GM21576 (cell line): ENCODE measurements at regions not wholly inside any gene's neighbourhood (a gene's known extent, or its start where the extent isn't known, plus 50 kb on each side); places are given as distances from the start of the nearest gene placed in this dataset.

Source experiments
- ATAC-seq: cut with Tn5 transposase; IDR thresholded peaks from one replicate; pipeline ENCODE4 v1.9.1; 2021; ENCODE audit warnings: mild to moderate bottlenecking, moderate library complexity; ENCODE audit not compliant: unreplicated experiment

DNA sequence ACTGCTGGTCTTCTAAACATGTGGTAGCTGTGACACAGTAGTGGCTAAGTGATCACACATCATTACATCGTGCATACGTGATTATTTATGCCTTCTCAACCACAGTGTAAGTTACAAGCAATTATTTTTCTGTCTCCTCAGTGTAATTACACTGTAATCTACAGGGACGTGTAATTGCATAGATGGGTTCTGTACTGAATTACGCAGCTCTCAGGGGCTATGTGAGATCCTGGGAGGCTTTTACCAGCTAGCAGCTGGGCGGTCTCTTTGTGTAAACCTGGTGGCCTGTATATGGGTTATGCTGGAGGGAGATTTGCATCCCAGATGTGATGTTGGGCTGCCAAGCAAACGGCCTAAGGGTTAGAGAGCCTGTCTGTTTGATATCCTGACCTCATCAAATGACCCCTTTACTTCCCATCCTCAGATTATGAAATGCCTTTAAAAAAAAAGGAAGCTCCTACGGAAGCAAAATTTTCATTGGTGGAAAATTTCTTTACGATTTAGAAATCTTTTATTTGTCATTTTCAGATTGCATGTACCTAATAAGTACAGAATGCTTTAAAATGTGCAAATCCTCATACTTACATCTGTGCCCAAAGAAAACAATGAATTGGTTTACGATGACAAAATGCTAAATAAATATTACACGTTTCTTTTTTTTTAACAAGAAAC is 402.8 kb upstream of the JAG1 start:
- ATAC-seq, result no peak

DNA sequence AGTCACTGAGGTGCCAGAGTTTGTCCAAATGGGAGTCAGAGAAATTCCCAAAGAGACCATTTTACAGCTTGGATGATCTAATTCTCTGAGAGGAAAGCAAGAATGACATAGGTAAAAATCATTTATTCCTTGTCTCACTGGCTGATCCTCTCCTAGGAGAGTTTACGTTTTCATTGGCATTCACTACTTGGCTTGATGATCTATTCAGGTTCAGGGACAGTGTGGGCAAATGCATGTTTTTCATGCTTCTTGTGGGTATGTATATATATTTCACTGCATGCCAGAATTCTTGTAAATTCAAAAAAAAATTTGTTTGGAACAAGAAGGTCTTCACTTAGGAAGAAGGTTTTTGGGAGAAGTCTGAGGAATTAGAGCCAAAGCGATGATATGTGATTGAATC is 403.4 kb upstream of the JAG1 start:
- ATAC-seq, result no peak

DNA sequence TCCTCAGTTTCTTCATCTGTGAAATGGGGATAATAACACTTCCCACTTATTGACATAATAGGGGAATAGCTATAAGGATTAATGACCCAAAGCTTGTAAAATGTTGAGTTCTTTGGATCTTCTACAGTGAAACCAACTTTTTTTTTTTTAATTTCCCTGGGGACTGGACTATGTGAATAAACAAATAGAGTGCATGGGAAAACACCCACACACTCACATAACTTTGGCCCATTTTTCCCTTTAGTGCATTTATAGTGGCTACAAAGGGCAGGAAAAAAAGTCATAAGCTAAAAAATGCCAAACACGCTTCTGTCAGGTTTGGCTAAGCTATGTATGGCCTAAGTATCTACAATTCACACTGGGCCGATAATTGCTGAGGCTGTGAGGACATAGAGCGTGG is 406.2 kb upstream of the JAG1 start:
- ATAC-seq, result no peak

DNA sequence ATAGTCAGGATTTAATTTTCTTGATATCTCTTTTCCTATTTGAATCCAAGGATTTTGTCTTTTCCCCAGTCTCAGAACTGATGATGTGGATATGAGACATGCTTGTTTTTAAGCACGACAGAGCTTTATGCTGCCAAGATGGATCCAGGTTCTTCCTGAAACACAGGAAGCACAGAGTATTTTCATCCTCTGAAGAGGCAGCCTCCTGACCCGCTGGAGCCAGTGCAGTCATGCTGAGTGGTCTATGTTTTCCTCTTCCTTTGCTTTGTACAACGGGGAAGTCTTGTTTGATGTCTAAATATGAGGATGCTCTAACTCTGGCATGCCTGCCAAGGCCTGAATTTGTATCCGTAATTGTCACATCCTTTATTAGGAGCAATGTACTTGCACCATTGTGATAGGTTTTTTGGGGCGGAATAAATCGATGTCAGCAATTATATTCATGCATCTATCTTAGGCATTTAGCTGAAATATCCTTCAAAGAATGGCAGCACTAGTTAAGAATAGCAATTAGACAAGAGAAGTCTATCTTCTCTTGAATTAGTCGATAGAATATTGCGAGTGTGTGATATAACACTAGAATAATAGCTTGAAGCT is 407.1 kb upstream of the JAG1 start:
- ATAC-seq, result no peak

DNA sequence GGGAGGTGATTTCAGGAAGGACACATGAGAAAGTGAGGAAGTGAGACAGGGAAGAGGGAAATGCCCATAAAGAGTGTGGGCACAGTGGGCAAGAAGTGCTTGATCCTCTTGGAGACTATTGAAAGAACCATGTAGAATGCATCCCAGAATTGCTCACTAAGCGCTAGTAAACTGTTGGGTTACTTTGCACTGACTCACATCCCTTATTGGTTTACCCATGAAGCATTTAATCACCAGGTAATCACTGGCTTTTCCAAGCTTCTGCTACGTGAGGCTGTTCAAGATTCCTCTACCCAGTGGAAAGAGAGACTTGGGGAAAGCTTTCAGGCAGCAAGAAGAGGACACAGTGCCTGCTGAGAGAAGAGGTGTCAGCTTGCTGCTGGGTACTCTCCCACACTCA is 410.0 kb upstream of the JAG1 start:
- no peak for ATAC-seq

DNA sequence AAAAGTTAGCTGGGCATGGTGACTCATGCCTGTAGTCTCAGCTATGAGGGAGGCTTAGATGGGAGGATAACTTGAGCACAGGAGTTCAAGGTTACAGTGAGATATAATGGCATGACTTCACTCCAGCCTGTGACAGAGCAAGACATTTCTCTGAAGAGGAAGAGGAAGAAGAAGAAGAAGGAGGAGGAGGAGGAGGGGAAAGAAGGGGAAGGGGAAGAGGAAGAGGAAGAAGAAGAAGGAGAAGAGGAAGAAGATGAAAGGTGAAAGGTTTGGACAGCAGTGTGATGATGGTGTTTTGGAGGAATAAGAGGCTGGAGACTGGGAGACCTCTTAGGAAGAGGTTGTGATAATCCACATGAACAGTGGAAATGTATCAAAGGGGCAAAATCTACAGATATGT is 410.7 kb upstream of the JAG1 start:
- ATAC-seq, result no peak

DNA sequence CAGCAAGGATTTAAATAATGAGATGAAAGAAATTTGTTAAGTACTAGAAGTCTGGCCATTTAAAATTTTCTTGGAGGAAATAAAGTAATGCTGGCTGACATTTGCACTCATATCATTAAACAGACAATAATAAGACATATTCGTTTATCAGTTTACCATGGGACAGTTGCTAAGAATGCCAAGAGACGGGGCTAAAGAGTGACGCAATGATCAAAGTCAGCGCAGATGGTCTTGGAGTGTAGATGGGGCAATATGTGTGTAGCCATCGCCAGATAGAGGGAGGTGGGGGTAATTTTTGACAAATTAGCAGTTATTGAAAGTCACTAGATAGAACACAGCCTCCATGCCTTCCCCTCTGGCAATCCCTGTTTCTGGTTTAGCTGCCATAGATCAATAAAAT is 413.2 kb upstream of the JAG1 start:
- ATAC-seq, result no peak

DNA sequence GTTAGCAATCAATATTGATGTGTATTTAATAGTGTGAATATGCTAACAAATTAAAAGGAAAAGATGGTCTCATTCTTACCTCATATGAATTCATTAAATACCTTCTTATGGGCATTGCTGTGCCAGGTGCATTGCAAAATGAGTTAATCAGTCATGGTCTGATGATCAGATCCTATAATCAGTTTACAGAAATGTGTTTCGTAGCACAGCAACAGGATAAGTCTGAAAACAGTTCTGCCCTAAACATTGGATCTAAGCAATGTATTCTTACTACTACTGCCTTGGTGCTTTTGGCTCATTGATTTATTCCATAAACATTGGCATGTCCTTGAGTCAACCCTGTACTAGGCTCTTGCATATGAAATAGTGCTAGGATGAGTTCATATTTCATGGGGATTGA is 417.0 kb upstream of the JAG1 start:
- no peak for ATAC-seq

DNA sequence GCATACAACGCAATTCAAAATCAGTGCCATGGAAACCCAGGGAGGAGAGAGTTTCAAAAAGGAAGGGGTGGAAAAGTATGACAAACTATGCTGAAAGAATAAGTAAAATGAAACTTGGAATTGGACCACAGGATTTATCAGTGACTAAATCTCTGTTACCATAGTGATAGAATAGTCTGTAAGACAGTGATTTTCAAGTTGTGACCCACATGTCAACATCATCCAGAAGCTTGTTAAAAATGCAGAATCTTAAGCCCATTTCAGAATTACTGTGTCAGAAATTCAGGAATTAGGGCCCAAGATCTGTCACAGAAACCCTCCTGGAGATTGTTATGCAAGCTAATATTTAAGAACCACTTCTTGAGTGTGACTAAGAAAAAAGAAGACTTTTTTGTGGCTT is 417.7 kb upstream of the JAG1 start:
- ATAC-seq, result no peak

DNA sequence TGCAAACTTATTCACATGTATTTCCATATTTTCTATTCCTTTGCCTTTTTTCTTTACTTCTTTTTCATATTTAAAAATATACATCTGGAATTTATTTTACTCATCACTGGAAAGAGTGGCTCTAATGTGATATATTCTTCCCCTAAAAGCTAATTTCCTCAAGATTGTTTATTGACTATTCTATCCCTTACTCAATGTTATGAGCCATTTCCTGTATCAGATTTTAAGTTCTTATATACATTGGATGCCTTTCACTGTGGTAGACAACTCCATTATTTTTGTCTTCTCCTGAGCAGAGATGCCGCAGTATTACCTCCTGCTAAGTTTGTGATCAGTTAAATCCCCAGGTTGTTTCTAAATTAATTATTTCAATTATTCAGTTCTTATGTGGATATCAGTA is 418.4 kb upstream of the JAG1 start:
- no peak for ATAC-seq

DNA sequence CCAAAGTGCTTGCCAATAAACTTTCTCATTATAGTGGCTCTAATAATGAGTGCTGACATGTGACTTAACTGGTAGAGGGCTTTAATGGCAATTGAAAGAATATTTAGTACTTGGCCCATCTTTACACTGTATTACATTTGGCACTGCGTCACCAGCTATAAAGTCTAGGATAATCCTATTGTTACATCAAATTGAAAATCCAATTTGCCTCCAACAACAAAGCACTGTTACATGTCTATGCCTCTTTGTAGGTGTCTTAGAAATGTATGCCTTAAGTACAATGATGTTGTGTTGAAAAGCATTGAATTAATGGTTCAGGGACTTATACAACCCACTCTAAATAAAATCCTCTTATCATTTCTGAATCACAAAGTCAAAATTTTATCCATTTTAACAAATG is 420.4 kb upstream of the JAG1 start:
- no peak for ATAC-seq

DNA sequence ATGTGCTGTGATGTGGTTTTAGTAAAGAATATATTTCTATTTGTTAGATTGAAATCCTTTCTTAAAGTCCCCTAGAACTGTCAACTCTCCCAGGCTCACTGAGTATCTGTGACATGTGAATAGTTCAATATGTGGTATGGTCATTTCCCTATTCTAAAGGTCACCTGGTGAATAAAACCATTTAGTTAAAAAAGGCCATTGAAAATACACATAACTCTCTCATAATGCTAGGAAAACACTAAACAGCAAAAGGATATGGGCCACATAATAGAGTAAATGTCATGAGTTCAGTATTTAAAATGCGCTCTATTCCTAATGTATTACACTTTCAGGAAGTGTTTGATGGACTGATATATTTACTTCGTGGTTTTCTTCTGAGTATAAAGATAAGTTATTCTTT is 420.9 kb upstream of the JAG1 start:
- no peak for ATAC-seq

DNA sequence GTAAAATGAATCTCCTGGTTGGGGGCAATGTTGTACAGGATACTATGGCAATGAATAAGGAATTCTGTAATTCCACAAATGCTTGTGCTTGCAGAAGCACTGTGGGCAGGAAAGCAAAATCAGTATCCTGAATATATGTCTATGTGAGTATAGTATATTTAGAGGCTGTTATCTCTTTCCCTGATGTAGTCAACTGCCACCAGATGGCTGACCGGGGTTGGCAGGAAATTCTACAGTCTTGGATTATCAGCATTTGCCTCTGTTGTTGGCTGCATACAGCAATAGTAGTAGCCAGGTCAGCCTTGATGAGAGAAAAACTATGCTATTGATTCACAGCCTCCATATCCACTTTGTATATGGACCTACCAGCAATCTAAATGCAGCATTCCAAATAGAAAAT is 425.1 kb upstream of the JAG1 start:
- no peak for ATAC-seq

DNA sequence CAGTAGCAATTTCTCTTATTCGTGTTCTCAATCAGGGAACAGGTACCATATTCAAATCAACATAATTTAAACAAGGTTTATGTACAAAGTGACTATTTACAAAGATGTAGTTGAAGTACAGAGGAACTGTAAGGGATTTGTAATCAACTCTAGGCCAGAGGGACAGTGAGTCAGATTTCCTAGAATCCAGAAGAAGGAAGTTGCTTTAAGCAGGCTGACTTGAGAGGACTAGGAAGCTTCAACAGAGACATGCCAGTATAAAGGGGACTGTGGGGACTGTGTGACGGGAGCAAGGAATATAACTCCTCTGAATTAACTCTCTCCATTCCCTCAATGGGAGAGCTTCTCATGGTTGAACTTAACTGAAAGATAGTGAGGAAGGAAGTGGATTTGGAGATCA is 427.4 kb upstream of the JAG1 start:
- ATAC-seq, result no peak

DNA sequence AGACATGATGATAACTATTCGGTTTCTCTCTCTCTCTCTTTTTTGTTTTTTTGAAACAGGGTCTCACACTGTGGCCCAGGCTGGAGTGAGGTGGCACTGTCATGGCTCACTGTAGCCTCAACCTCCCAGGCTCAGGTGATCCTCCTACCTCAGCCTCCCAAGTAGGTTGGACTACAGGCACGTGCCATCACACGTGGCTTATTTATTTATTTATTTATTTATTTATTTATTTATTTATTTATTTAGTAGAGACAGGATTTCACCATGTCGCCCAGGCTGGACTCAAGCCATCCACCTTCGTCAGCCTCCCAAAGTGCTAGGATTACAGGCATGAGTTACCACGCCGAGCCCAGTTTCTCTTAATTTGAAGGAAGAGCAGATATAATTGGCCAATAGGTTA is 427.9 kb upstream of the JAG1 start:
- ATAC-seq, result no peak

DNA sequence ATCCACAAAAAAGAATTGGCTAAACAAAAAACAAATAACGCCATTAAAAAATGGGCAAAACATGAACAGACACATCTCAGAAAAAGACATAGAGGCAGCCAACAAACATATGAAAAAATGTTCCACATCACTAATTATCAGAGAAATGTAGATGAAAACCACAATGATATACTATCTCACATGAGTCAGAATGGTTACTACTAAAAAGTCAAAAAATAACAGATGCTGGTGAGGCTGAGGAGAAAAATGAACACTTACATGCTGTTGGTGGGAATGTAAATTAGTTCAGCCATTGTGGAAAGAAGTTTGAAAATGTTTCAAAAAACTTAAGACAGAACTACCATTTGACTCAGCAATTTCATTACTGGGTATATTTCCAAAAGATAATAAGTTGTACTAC is 430.1 kb upstream of the JAG1 start:
- no peak for ATAC-seq

DNA sequence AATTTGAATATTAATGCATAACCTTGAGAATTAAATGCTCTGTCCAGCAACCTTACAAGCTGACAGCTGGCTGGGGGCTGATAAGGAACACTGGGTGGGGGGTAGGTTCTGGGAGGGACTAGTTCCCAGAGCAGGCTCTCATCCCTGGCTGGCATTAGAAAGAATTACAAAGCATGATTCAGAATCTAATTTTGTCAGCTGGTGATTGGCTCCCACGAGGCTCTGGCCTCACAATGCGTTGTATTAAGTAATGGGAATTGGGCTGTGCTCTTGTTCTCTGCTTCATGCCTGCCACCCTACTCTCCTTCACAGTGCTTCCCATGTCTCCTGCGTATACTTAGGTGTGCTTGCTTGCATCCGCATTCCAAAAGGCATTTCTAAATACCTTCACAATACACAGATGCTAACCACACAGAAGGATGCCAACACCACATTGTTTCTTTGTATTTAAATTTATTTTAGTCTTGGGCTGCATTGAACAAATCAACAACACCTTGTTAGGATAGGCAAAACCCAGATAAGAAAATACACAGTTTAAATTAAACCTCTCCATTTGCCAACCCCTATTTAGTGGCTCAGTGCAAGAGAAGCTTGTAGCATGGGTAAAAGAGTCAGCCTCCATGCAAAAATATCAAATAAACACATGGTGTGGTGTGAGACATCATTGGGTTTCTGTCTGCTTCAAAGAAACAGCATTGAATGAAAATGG is 434.5 kb upstream of the JAG1 start:
- no peak for ATAC-seq

DNA sequence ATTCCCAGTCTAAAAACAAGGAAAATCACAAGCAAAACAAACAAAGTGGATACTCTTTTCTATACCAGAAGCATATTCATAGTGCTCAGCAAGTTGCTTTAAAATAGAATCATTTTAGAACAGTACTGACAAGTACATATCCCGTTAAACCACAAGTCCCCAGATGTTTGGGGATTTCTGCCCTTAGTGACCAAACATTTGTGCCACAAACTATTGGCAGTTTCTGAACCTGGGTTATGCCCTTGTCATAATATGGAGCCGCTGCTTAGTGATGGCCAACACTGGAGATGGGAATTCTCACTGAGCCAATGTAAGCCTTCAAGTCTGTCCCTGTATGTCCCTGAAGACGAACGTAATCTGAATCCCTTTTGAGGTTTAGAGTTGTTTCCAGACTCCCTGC is 436.7 kb upstream of the JAG1 start:
- ATAC-seq, result no peak

DNA sequence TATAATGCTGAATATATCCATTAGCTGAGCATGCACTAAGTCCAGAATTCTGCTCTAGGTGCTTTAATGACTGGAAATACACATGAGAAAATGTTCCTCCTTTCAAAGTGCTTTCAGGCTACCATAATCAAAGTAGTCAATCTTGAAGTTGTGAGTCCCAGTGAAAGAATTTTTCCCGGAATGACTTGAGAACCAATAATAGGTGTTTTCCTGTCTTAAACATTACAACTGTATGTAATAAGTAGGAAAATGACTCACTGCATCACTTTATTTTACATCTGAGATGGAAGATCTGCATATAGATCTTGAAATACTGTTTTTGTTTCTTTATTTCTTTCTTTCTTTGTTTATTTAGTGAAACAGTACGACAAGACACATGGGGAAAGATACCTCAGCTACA is 437.4 kb upstream of the JAG1 start:
- no peak for ATAC-seq

DNA sequence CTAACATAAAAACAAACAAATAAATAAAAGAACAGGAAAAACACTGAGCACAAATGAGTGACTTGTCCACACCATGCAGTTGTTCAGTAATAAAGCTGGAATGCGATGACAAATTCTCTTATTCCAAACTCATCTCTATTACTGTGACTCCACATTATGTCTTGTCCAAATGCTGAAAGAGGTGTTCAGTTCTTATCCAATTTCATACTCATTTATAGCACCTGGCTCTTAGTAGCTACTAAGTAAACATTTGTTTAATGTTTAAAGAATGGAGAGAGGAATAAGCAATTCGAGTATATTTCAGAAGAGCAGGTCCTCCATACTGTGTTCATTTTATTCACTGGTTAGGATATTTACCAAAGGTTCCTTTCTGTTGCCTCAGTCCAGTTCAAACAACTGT is 439.0 kb upstream of the JAG1 start:
- ATAC-seq, result no peak

DNA sequence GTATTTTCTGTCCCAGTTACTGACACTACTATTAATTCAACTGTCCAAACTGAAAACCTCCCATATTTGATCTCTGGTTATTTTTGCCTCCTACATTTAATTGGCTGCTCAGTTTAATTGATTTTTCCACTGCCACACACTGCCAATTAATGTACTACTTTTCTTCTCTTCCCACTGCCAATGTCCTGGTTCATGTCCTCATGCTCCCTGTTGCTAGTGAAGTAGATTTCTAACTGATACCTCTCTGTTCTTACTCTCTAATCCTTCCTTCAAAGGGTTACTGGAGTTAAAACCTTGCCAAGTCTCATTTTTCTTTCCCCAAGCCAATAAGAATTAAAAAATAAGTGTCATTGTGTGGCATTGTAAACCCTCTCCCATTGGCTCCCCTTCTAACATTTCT is 440.6 kb upstream of the JAG1 start:
- ATAC-seq, result no peak

DNA sequence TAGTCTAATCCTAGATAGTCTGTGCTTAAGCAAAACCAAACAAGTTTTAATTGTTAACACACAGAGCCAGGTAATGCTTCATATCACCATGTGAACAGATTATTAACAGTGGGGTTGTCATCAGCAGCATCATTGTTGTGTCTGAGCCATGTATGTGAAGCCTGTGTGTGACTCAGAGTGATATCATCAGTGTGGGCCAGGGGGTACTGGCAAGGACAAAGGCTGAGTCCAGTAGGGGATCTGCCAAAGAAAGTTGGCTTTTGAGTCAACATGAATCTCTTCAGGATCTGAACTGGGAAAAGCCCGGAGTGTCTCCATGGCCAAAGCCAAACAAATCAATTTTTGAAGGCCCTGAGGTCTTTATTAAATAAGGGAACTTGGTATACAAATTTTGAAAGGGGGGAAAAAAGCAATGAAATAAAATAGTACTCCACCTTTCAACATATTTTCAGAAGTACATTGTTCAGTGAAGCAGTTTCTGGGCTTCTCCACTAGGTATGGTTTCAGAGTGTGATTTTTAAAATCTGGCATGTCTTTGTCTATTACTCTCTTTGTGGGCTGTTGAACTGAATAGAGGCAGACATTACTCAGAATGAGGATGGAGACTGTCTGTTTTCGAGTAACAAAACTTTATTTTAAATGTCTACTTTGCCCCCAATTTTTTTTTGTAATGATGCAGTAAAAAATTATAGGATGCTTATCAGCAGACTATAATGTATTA is 444.2 kb upstream of the JAG1 start:
- ATAC-seq, result no peak
